GM12878 (cell line): ENCODE measurements at regions not wholly inside any gene's neighbourhood (a gene's known extent, or its start where the extent isn't known, plus 50 kb on each side); places are given as distances from the start of the nearest gene placed in this dataset.

Source experiments
- ATAC-seq: fragments of 200-7000 bp; cut with Tn5 transposase; 3 replicates; pipeline ENCODE4 v1.9.1; 2020; ENCODE audit warnings: mild to moderate bottlenecking, moderate library complexity
- BruUV-seq: library from RNA; stranded (reverse); fragments of 400-500 nt; replicated peaks from 2 replicates; lab custom pipeline; 2021; lab: Mats Ljungman, UMichigan
- CTCF ChIA-PET: fragments of 300-600 bp; sonication (Branson Sonifier 250); formaldehyde crosslinking; extraction: SDS; loops from one replicate; lab custom pipeline; 2021; ENCODE audit warnings: inconsistent platforms; lab: Yijun Ruan, JAX
- POLR2A ChIA-PET: fragments of 350-600 bp; formaldehyde crosslinking; extraction: SDS; loops from one replicate; lab custom pipeline; 2021; ENCODE audit warnings: inconsistent platforms; lab: Charles Lee
- RAD21 ChIA-PET: fragments of 300-600 bp; sonication (Branson Sonifier 250); formaldehyde crosslinking; loops from one replicate; lab custom pipeline; 2023; ENCODE audit warnings: antibody characterized with exemption; ENCODE audit not compliant: unreplicated experiment; lab: Charles Lee
- SMC1A ChIA-PET: fragments of 300-600 bp; sonication (Branson Sonifier 250); formaldehyde crosslinking; loops from one replicate; lab custom pipeline; 2023; ENCODE audit not compliant: unreplicated experiment, uncharacterized antibody; lab: Charles Lee
- DNase-seq: peaks from one replicate; pipeline ENCODE4 v3.0.0-alpha.2; 2011; ENCODE audit warnings: low read depth, low spot score
- FAIRE-seq: peaks from 3 replicates; lab custom pipeline; 2011; peaks lifted over from hg19 to GRCh38; lab: Jason Lieb, UNC
- H2AFZ ChIP-seq: 2 replicates; pipeline ENCODE4 v1.6.0; 2011; ENCODE audit warnings: low read depth, low read length, control low read depth; ENCODE audit not compliant: control insufficient read depth
- H3K27ac ChIP-seq: 2 replicates; pipeline ENCODE4 v1.5.1; 2011; ENCODE audit warnings: control low read depth; ENCODE audit not compliant: control insufficient read depth, insufficient read depth
- H3K27me3 ChIP-seq, 2 experiments: replicated peaks in 1 of 2; 2 replicates each; pipeline versions ENCODE4 v1.6.0 to v1.6.1; 2011; ENCODE audit warnings: low read length in 1 of 2; ENCODE audit not compliant: control insufficient read depth in 2 of 2, insufficient read depth in 2 of 2
- H3K36me3 ChIP-seq, 2 experiments: 2 replicates each; pipeline ENCODE4 v1.5.1; 2011; ENCODE audit warnings: low read length in 1 of 2; ENCODE audit not compliant: control insufficient read depth in 2 of 2, insufficient read depth in 2 of 2
- H3K4me1 ChIP-seq: 2 replicates; pipeline ENCODE4 v1.6.1; 2011; ENCODE audit warnings: mild to moderate bottlenecking, low read length, moderate library complexity, mixed read lengths; ENCODE audit not compliant: control insufficient read depth, insufficient read depth
- H3K4me2 ChIP-seq: 2 replicates; pipeline ENCODE4 v1.6.0; 2011; ENCODE audit warnings: control low read depth; ENCODE audit not compliant: control insufficient read depth, insufficient read depth
- H3K4me3 ChIP-seq: fragments of 200-600 bp; sonication (generic); 2 replicates; pipeline ENCODE4 v1.5.1; 2016
- H3K79me2 ChIP-seq: 2 replicates; pipeline ENCODE4 v1.6.0; 2011; ENCODE audit warnings: low read length; ENCODE audit not compliant: control insufficient read depth, insufficient read depth
- H3K9ac ChIP-seq: 2 replicates; pipeline ENCODE4 v1.8.0; 2011; ENCODE audit warnings: low read length, control low read depth, mixed read lengths; ENCODE audit not compliant: control insufficient read depth, insufficient read depth
- H3K9me3 ChIP-seq: replicated peaks from 3 replicates; pipeline ENCODE4 v1.5.1; 2011; ENCODE audit warnings: mild to moderate bottlenecking, low read length; ENCODE audit not compliant: control insufficient read depth, insufficient read depth
- H4K20me1 ChIP-seq: 2 replicates; pipeline ENCODE4 v1.6.0; 2011; ENCODE audit not compliant: control insufficient read depth, insufficient read depth
- CBFB ChIP-seq: IDR thresholded peaks from 2 replicates; pipeline ENCODE4 v1.6.1; 2016; ENCODE audit warnings: antibody characterized with exemption, low read depth
- CBX3 ChIP-seq: fragments of 200-600 bp; sonication (generic); IDR thresholded peaks from 2 replicates; pipeline ENCODE4 v1.6.1; 2016; ENCODE audit warnings: low read depth, borderline replicate concordance
- CREM ChIP-seq: IDR thresholded peaks from 2 replicates; pipeline ENCODE4 v1.6.1; 2014; ENCODE audit warnings: antibody characterized with exemption, low read depth
- ETV6 ChIP-seq, 2 experiments: fragments of 450-650 bp in 1 of 2; IDR thresholded peaks in 1 of 2; conservative IDR thresholded peaks in 1 of 2; 2 replicates each; pipeline ENCODE4 v1.6.1; 2014; ENCODE audit warnings: antibody characterized with exemption in 1 of 2, borderline replicate concordance in 1 of 2, low read depth in 1 of 2, mild to moderate bottlenecking in 1 of 2, moderate library complexity in 1 of 2
- LARP7 ChIP-seq: fragments of 450-650 bp; IDR thresholded peaks from 2 replicates; pipeline ENCODE4 v1.6.1; 2017; ENCODE audit warnings: mild to moderate bottlenecking
- MYB ChIP-seq: fragments of 150-350 bp; IDR thresholded peaks from 2 replicates; pipeline ENCODE4 v1.6.1; 2014; ENCODE audit warnings: mild to moderate bottlenecking, low read depth, low read length, borderline replicate concordance
- RELA ChIP-seq: fragments of 450-650 bp; IDR thresholded peaks from 2 replicates; pipeline ENCODE4 v1.8.0; 2014; ENCODE audit warnings: borderline replicate concordance; ENCODE audit not compliant: partially characterized antibody
- SIX5 ChIP-seq: IDR thresholded peaks from 2 replicates; pipeline ENCODE4 v1.6.1; 2011; ENCODE audit warnings: mild to moderate bottlenecking, low read depth, low read length, moderate library complexity; ENCODE audit not compliant: severe bottlenecking
- SREBF1 ChIP-seq: IDR thresholded peaks from 2 replicates; pipeline ENCODE4 v1.6.1; 2012; ENCODE audit warnings: mild to moderate bottlenecking, low read length
- ZBTB33 ChIP-seq: fragments of 450-650 bp; IDR thresholded peaks from 2 replicates; pipeline ENCODE4 v1.6.1; 2017; ENCODE audit warnings: mild to moderate bottlenecking
- ZBTB40 ChIP-seq: fragments of 450-650 bp; IDR thresholded peaks from 2 replicates; pipeline ENCODE4 v1.6.1; 2016; ENCODE audit warnings: mild to moderate bottlenecking, moderate library complexity, borderline replicate concordance
- ZNF687 ChIP-seq: fragments of 450-650 bp; IDR thresholded peaks from 2 replicates; pipeline ENCODE4 v1.6.1; 2017; ENCODE audit warnings: mild to moderate bottlenecking, moderate library complexity
- ZSCAN29 ChIP-seq: fragments of 450-650 bp; IDR thresholded peaks from 2 replicates; pipeline ENCODE4 v1.6.1; 2017; ENCODE audit warnings: mild to moderate bottlenecking, moderate library complexity
- WGBS: methylation state at CpG from one replicate; pipeline ENCODE4 v1.1.6; 2016; ENCODE audit warnings: low lambda C conversion rate; ENCODE audit not compliant: insufficient replicate concordance, insufficient coverage; ENCODE audit errors: missing lambda C conversion rate; 5-methylcytosine and 5-hydroxymethylcytosine counted together
- in situ Hi-C: fragments of 300-500 bp; cut with MboI; formaldehyde crosslinking; loops from 9 replicates; pipeline ENCODE4 v1.14.3; 2018; ENCODE audit warnings: mixed read lengths
- intact Hi-C: fragments of 100-400 bp; cut with micrococcal nuclease; formaldehyde crosslinking; loops from one replicate; pipeline ENCODE4 v1.14.2; 2022; ENCODE audit not compliant: unreplicated experiment

- TF ChIP-seq ZBTB33: no peak
Observed at GRCh38 chr2:129176375-129176774, 803.1 kb upstream of the RAB6C start (continued).

GRCh38 chr2:129178356-129178755 is 801.1 kb upstream of the RAB6C start:
- Histone ChIP-seq H3K27me3 (no peaks in the 10 kb centered on the region; a peak in 1 of 4 replicates), H3K4me2 (no peak overlapping the region), H2AFZ (no peak overlapping the region), H3K27ac (no peak overlapping the region), H3K79me2 (no peaks in the 10 kb centered on the region), H3K4me1 (no peaks in the 10 kb centered on the region), H3K9ac (no peak overlapping the region), H3K36me3 (no peaks in the 10 kb centered on the region), H4K20me1 (no peaks in the 10 kb centered on the region), H3K4me3 (no peak overlapping the region), H3K9me3 (no peaks in the 10 kb centered on the region)
- in situ Hi-C loops: no loop called here
- no TSS peak for BruUV-seq
- FAIRE-seq: no peak
- WGBS: 17% methylated on average over 7 of the region's 7 CpGs
- DNase-seq: no peak
- ChIA-PET CTCF (no interaction called here), RAD21 (no interaction called here), SMC1A (no interaction called here), POLR2A (no interaction called here)
- intact Hi-C loops: no loop called here
- ATAC-seq: no peak
- no peak for TF ChIP-seq ZNF687
- no peak for TF ChIP-seq ETV6 (conservative IDR thresholded peaks at IDR 0.05 in 1 of 2, IDR thresholded peaks at IDR 0.05 in 1 of 2; ENCODE audit: borderline replicate concordance in 1 of 2, low read depth in 1 of 2)
- no peak for TF ChIP-seq ZSCAN29
- no peak for TF ChIP-seq CREM
- no peak for TF ChIP-seq MYB
- TF ChIP-seq CBFB: no peak
- TF ChIP-seq LARP7: no peak
- TF ChIP-seq CBX3: no peak
- TF ChIP-seq SIX5: no peak
- TF ChIP-seq ZBTB40: no peak
- TF ChIP-seq RELA: no peak
- no peak for TF ChIP-seq SREBF1
